ENCODE measurements at regions not wholly inside any gene's neighbourhood (a gene's known extent, or its start where the extent isn't known, plus 50 kb on each side); places are given as distances from the start of the nearest gene placed in this dataset.

GRCh38 chr11:98003606-98004371 lies 1017.0 kb upstream of the CNTN5 start:
- Histone ChIP-seq H2AFZ (ENCODE audit: low read depth, low read length) (no peak overlapping the region), H3K4me2 (ENCODE audit: insufficient read depth, low read length) (no peak overlapping the region), H3K79me2 (ENCODE audit: control insufficient read depth, insufficient read depth, low read length) (no peaks in the 10 kb centered on the region), H3K9ac (replicated peaks; ENCODE audit: extremely low read depth, insufficient read depth, low read length) (no peak overlapping the region), H3K9me1 (replicated peaks; ENCODE audit: control insufficient read depth, extremely low read depth, insufficient read depth, low read length) (no peaks in the 10 kb centered on the region), H3K4me1 (ENCODE audit: control insufficient read depth, extremely low read depth, insufficient read depth, low read length) (no peaks in the 10 kb centered on the region), H3K27ac (ENCODE audit: insufficient read depth, low read depth, low read length) (no peak overlapping the region), H4K20me1 (replicated peaks; ENCODE audit: control insufficient read depth, extremely low read depth, insufficient read depth, low read length) (no peaks in the 10 kb centered on the region), H3K36me3 (ENCODE audit: control insufficient read depth in 2 of 2, extremely low read depth in 1 of 2, insufficient read depth in 2 of 2, low read length in 2 of 2) (no peaks in the 10 kb centered on the region), H3K4me3 (replicated peaks in 1 of 3; ENCODE audit: insufficient read depth in 1 of 3, low read depth in 1 of 3, low read length in 3 of 3) (no peak overlapping the region), H3K9me3 (replicated peaks; ENCODE audit: control insufficient read depth, insufficient read depth, low read length) (no peaks in the 10 kb centered on the region), H3K27me3 (ENCODE audit: control insufficient read depth in 2 of 2, insufficient read depth in 2 of 2, low read length in 2 of 2) (no peaks in the 10 kb centered on the region)
- TF ChIP-seq EZH2 (IDR thresholded peaks at IDR 0.05; ENCODE audit: borderline replicate concordance, low read depth, low read length, severe bottlenecking) = no peak
- no peak for TF ChIP-seq JUN (IDR thresholded peaks at IDR 0.05; ENCODE audit: borderline replicate concordance, insufficient read depth, insufficient read length, low read depth)
- TF ChIP-seq, protein P1, sequence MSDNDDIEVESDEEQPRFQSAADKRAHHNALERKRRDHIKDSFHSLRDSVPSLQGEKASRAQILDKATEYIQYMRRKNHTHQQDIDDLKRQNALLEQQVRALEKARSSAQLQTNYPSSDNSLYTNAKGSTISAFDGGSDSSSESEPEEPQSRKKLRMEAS (IDR thresholded peaks at IDR 0.05; ENCODE audit: insufficient read depth, insufficient read length) = no peak
- TF ChIP-seq CTCF (IDR thresholded peaks at IDR 0.05; ENCODE audit: extremely low read depth in 1 of 2, insufficient read depth in 1 of 2, low read depth in 1 of 2, low read length in 2 of 2) = no peak
- TF ChIP-seq GATA2 (IDR thresholded peaks at IDR 0.05; ENCODE audit: insufficient read depth, insufficient read length, low read depth, low read length) = no peak
- TF ChIP-seq FOS (IDR thresholded peaks at IDR 0.05; ENCODE audit: borderline replicate concordance, insufficient read depth, low read length) = no peak
- no peak for TF ChIP-seq POLR2AphosphoS5 (IDR thresholded peaks at IDR 0.05; ENCODE audit: insufficient read depth, low read depth, low read length)
- no peak for TF ChIP-seq POLR2A (IDR thresholded peaks at IDR 0.05; ENCODE audit: low read depth, low read length)
- TF ChIP-seq MYC (IDR thresholded peaks at IDR 0.05; ENCODE audit: low read depth, low read length) = no peak
- FAIRE-seq (no peak), DNase-seq (ENCODE audit: low read depth, low spot score) (no peak)
- dilution Hi-C loops (cut with MboI; ENCODE audit: extremely low pct_ligation_motif_present, low sequenced_read_pairs) (no loop called here), intact Hi-C loops (cut with micrococcal nuclease) (no loop called here)
- ChIA-PET POLR2A (no interaction called here), CTCF (interaction anchor here (1.2 kb wide), 1 partner anchor 18 kb away, joined by 3 read pairs; no protein-coding TSS in a partner anchor)
- no TSS peak for BruUV-seq (replicated peaks)

All from endothelial cell of umbilical vein (primary cell).